Glutamatergic neuron (in vitro differentiated cells): ENCODE measurements at regions not wholly inside any gene's neighbourhood (a gene's known extent, or its start where the extent isn't known, plus 50 kb on each side); places are given as distances from the start of the nearest gene placed in this dataset.

Experiments
- DNase-seq: peaks from one replicate; pipeline ENCODE4 v3.0.0; 2022
- H3K27ac Mint-ChIP-seq: one replicate; pipeline ENCODE4 v1.8.0; 2020; ENCODE audit warnings: mild to moderate bottlenecking, mixed read lengths, inconsistent platforms; ENCODE audit not compliant: unreplicated experiment
- H3K27me3 Mint-ChIP-seq: one replicate; pipeline ENCODE4 v1.8.0; 2020; ENCODE audit warnings: mild to moderate bottlenecking, moderate library complexity, mixed read lengths, inconsistent platforms; ENCODE audit not compliant: unreplicated experiment
- H3K36me3 Mint-ChIP-seq: one replicate; pipeline ENCODE4 v1.8.0; 2020; ENCODE audit warnings: mild to moderate bottlenecking, mixed read lengths, inconsistent platforms; ENCODE audit not compliant: unreplicated experiment
- H3K4me1 Mint-ChIP-seq: one replicate; pipeline ENCODE4 v1.8.0; 2020; ENCODE audit warnings: mild to moderate bottlenecking, low read depth, mixed read lengths, inconsistent platforms; ENCODE audit not compliant: unreplicated experiment
- H3K4me3 Mint-ChIP-seq: one replicate; pipeline ENCODE4 v1.8.0; 2020; ENCODE audit warnings: mild to moderate bottlenecking, mixed read lengths, inconsistent platforms; ENCODE audit not compliant: unreplicated experiment
- H3K9me3 Mint-ChIP-seq: one replicate; pipeline ENCODE4 v1.8.0; 2020; ENCODE audit warnings: mild to moderate bottlenecking, moderate library complexity, mixed read lengths, inconsistent platforms; ENCODE audit not compliant: unreplicated experiment
- CTCF ChIP-seq: fragments of 200-600 bp; sonication (generic); IDR thresholded peaks from one replicate; pipeline ENCODE4 v1.5.0; 2021; ENCODE audit not compliant: partially characterized antibody, unreplicated experiment

- Mint-ChIP-seq H3K9me3 (no peaks in the 10 kb centered on the region), H3K4me3 (no peak overlapping the region), H3K27me3 (no peaks in the 10 kb centered on the region), H3K27ac (no peak overlapping the region), H3K36me3 (no peaks in the 10 kb centered on the region), H3K4me1 (no peaks in the 10 kb centered on the region)
- TF ChIP-seq CTCF = no peak
- DNase-seq = no peak
Observed at GRCh38 chr10:65846949-65847348, 1078.9 kb upstream of the LRRTM3 start.

GRCh38 chr10:65847436-65848230 lies 1078.2 kb upstream of the LRRTM3 start:
- no peak for DNase-seq
- Mint-ChIP-seq H3K4me1 (no peaks in the 10 kb centered on the region), H3K9me3 (no peaks in the 10 kb centered on the region), H3K36me3 (no peaks in the 10 kb centered on the region), H3K27me3 (no peaks in the 10 kb centered on the region), H3K27ac (no peak overlapping the region), H3K4me3 (no peak overlapping the region)
- no peak for TF ChIP-seq CTCF

GRCh38 chr10:65858841-65859240 lies 1067.0 kb upstream of the LRRTM3 start:
- Mint-ChIP-seq H3K4me1 (no peaks in the 10 kb centered on the region), H3K27me3 (no peaks in the 10 kb centered on the region), H3K9me3 (no peaks in the 10 kb centered on the region), H3K4me3 (no peak overlapping the region), H3K36me3 (no peaks in the 10 kb centered on the region), H3K27ac (no peak overlapping the region)
- no peak for DNase-seq
- TF ChIP-seq CTCF = no peak

- Mint-ChIP-seq H3K4me3 (no peak overlapping the region), H3K27me3 (no peaks in the 10 kb centered on the region), H3K4me1 (no peaks in the 10 kb centered on the region), H3K27ac (no peak overlapping the region), H3K36me3 (no peaks in the 10 kb centered on the region), H3K9me3 (no peaks in the 10 kb centered on the region)
- DNase-seq = no peak
- TF ChIP-seq CTCF = no peak
Observed at GRCh38 chr10:65861249-65861648, 1064.6 kb upstream of the LRRTM3 start.
